ENCODE measurements at regions not wholly inside any gene's neighbourhood (a gene's known extent, or its start where the extent isn't known, plus 50 kb on each side); places are given as distances from the start of the nearest gene placed in this dataset.

DNA sequence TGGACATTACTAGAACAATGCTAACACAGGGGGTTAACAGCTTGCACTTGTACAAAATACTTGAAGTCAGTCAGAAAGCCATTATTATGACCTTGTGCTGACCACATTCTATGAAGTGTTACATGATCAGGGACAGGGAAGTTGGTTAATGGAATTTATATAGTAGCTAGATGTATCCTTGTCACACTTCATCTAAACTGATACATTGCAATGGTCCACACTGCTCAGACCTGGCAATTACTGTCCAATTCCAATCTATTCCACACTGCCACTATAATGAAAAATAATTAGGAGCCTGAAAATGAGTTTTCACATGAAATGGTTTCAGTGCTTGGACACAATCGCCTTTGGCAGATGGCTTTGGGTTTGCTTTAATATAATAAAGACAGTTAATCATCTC is 850.8 kb downstream of the EPHA7 start:
- no peaks in the 10 kb centered on the region for H3K4me1 Mint-ChIP-seq (ENCODE audit: low read depth in 2 of 2)
- DNase-seq (no peak), ATAC-seq (replicated peaks) (no peak)
- H3K4me3 Mint-ChIP-seq = no peak overlapping the region
- no peaks in the 10 kb centered on the region for H3K36me3 Mint-ChIP-seq (ENCODE audit: insufficient read depth)
- no peak overlapping the region for H3K27ac Mint-ChIP-seq
- H3K27me3 Mint-ChIP-seq = no peaks in the 10 kb centered on the region
- peaks cover 3 to 4% of the 10 kb centered on the region in 2 donors for H3K9me3 Mint-ChIP-seq

DNA sequence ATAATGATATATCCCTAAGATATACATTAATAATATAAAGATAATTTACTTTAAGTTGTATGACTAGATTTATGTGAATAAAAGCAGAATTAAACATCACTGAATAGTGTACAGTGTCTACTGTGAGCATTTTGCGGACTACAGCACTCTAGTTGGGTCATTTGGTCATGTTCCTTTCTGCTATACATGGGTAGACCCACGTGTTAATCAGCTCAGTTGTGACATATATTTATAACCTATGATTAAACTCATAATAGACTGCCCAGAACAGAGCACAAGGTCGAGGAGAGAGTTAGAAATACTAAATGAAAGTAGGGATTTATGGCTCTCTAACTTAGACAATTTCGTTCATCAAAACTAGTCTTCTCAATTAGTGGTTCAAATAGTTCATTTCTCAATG is 852.7 kb downstream of the EPHA7 start:
- Mint-ChIP-seq H3K9me3 (peaks cover 5 to 14% of the 10 kb centered on the region in 2 donors), H3K36me3 (ENCODE audit: insufficient read depth) (no peaks in the 10 kb centered on the region), H3K27me3 (no peaks in the 10 kb centered on the region)

DNA sequence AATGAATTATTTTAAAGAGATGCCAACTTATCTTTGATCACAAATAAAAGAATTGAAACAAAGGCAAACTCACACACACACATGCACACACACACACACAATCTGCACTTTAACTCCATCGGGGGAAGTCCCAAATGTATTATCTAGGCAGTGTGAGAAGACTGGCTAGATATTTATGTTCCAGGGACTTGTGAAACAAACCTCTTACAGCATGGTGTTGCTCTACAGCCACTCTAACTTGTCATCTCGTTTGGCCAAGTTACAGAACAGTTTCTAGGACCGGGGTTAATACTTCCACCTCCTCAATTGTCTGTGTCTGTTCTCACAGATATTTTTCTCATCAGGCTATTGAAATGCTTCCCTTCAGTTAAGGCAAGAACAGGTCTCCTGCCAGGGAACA is 855.0 kb downstream of the EPHA7 start:
- Mint-ChIP-seq H3K27me3 (no peaks in the 10 kb centered on the region), H3K4me3 (no peak overlapping the region)
- ATAC-seq (replicated peaks) = no peak

More for the DNA sequence above, 852.7 kb downstream of the EPHA7 start:
- no peak for ATAC-seq (replicated peaks)
- H3K27ac Mint-ChIP-seq = no peak overlapping the region
- DNase-seq = no peak
- H3K4me3 Mint-ChIP-seq = no peak overlapping the region
- no peaks in the 10 kb centered on the region for H3K4me1 Mint-ChIP-seq (ENCODE audit: low read depth in 2 of 2)

DNA sequence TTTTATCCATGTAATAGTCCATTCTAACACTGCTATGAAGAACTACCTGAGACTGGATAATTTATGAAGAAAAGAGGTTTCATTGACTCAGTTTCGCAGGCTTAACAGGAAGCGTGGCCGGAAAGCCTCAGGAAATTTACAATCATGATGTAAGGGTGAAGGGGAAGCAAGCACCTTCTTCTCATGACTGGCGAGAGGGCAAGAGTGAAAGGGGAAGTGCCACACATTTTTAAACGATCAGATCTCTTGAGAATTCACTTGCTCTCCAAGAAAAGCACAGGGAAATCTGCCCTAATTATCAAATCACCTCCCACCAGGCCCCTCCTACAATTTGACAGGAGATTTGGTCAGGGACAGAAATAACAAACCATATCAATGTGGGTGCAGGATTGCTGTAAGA is 859.7 kb downstream of the EPHA7 start:
- H3K9me3 Mint-ChIP-seq = peaks cover 5 to 14% of the 10 kb centered on the region in 2 donors
- ATAC-seq (replicated peaks) = no peak
- no peaks in the 10 kb centered on the region for H3K4me1 Mint-ChIP-seq (ENCODE audit: low read depth in 2 of 2)
- H3K27me3 Mint-ChIP-seq = no peaks in the 10 kb centered on the region
- no peak overlapping the region for H3K4me3 Mint-ChIP-seq
- no peak for DNase-seq
- no peaks in the 10 kb centered on the region for H3K36me3 Mint-ChIP-seq (ENCODE audit: insufficient read depth)
- H3K27ac Mint-ChIP-seq = no peak overlapping the region

More for the DNA sequence above, 855.0 kb downstream of the EPHA7 start:
- H3K9me3 Mint-ChIP-seq = peaks cover 5 to 14% of the 10 kb centered on the region in 2 donors
- H3K4me1 Mint-ChIP-seq (ENCODE audit: low read depth in 2 of 2) = no peaks in the 10 kb centered on the region
- H3K36me3 Mint-ChIP-seq (ENCODE audit: insufficient read depth) = no peaks in the 10 kb centered on the region
- H3K27ac Mint-ChIP-seq = no peak overlapping the region
- no peak for DNase-seq

DNA sequence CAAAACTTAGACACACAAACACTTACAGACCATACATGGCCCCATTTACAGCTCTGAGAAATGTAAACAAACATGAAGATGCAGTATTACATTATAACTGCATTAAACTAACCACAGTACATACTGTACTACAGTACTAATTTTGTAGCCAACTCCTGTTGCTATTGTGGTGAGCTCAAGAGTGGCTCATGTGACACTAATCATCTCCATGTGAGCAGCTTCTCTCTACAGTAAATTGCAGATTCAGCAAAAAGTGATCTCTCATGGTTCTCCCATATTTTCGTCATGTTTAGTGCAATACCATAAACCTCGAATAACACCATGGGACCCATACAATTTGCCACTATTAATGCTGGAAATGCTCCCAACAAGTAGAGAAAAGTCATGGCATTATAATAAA is 860.4 kb downstream of the EPHA7 start:
- no peak for DNase-seq
- Mint-ChIP-seq H3K4me3 (no peak overlapping the region), H3K9me3 (peaks cover 3 to 14% of the 10 kb centered on the region in 2 donors), H3K27ac (no peak overlapping the region), H3K4me1 (ENCODE audit: low read depth in 2 of 2) (no peaks in the 10 kb centered on the region), H3K36me3 (ENCODE audit: insufficient read depth) (no peaks in the 10 kb centered on the region), H3K27me3 (no peaks in the 10 kb centered on the region)
- no peak for ATAC-seq (replicated peaks)

DNA sequence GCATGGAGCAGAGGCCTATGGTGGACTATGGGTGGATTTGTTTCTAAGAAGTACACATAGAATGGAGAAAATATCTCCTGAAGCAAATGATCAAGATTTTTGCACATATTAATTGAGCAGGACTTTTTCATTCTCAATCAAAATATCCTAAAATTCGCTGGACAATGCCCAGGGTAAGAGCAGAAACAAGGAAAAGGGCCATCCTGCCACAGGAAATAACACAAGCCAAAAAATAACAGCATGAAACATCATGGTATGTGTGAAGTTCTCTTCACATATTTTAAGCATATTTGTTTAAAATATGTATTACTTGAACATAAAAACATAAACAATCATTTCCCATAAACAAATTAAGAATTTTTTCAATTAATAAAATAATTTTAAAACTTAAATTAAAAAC is 868.9 kb downstream of the EPHA7 start:
- Mint-ChIP-seq H3K4me3 (no peak overlapping the region), H3K9me3 (peaks cover 1 to 8% of the 10 kb centered on the region in 2 donors), H3K27me3 (no peaks in the 10 kb centered on the region), H3K27ac (no peak overlapping the region), H3K36me3 (ENCODE audit: insufficient read depth) (no peaks in the 10 kb centered on the region), H3K4me1 (ENCODE audit: low read depth in 2 of 2) (no peaks in the 10 kb centered on the region)
- DNase-seq (no peak), ATAC-seq (replicated peaks) (no peak)

DNA sequence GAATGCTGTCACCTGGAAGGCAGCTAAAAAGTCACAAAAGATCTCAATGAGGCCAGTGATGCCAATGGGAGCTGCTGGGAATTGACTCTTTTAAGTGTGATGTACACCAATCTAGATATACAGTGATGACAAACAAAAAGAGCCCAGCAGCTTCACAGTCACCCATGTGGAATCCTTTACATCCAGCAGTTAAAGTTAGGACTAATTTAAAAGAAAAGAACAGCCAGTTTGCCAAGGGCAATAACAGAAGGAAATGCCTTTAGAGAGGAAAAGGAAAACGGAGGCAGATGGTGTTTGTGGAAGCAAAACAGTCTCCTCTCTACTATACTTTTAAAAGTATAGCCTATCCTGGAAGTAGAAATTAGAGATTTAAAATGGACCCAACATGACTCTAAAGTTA is 873.5 kb downstream of the EPHA7 start:
- H3K36me3 Mint-ChIP-seq (ENCODE audit: insufficient read depth) = no peaks in the 10 kb centered on the region
- H3K4me3 Mint-ChIP-seq = no peak overlapping the region
- peaks cover 3 to 11% of the 10 kb centered on the region in 2 donors for H3K9me3 Mint-ChIP-seq
- ATAC-seq (replicated peaks) (no peak), DNase-seq (no peak)
- H3K27ac Mint-ChIP-seq = no peak overlapping the region
- H3K4me1 Mint-ChIP-seq (ENCODE audit: low read depth in 2 of 2) = no peaks in the 10 kb centered on the region
- H3K27me3 Mint-ChIP-seq = no peaks in the 10 kb centered on the region

DNA sequence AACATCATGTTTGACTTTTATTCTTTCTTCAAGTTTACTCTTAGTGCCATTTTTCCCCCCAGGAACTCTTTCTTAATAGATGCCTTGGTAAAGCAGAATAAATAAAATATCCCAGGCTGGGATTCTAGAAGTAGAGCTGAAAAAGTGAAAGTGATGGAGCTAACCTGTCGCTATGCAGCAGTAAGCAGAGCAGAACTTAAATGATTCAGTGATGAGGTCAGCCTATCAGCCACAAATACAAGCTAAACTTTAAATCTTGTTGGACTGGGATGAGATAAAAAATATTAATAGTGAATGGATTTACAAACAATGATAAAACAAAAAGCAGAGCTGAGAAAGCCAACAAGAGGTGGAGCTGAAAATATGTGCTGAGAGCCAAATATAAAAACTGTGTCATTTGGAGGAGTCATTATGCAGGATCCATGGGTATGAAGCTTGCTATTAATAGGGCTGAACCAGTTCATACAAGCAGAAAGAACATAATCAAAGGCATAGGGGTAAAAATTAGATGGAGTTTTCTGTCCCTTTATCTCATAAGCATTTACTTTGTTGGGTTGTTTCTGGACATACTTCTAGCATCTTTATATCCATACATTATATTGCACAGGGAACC is 877.8 kb downstream of the EPHA7 start:
- no peak overlapping the region for H3K4me3 Mint-ChIP-seq

DNA sequence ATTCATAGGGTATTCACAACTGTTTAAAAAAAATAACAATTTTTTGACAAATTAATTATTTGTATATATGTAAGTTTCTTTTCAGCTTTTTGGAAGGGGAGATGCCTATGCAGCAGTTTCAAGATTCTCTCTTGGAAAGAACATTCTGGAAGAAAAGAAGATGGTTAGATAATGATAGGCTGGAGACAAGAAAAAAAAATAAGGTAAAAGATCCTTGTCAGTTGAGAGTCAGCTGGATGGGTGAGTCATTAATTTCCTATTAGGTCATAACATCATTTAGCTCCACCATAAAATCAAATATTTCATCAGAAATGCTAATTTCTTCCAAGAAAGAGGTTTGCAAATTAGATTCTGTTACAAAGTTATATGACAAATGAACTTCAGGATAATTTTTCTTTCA is 880.4 kb downstream of the EPHA7 start:
- ATAC-seq (replicated peaks) = no peak
- Mint-ChIP-seq H3K4me1 (ENCODE audit: low read depth in 2 of 2) (no peaks in the 10 kb centered on the region), H3K27me3 (no peaks in the 10 kb centered on the region), H3K4me3 (no peak overlapping the region), H3K27ac (no peak overlapping the region), H3K9me3 (peaks cover 8 to 27% of the 10 kb centered on the region in 2 donors), H3K36me3 (ENCODE audit: insufficient read depth) (no peaks in the 10 kb centered on the region)
- no peak for DNase-seq

More for the DNA sequence above, 877.8 kb downstream of the EPHA7 start:
- H3K36me3 Mint-ChIP-seq (ENCODE audit: insufficient read depth) = no peaks in the 10 kb centered on the region
- no peaks in the 10 kb centered on the region for H3K27me3 Mint-ChIP-seq
- no peaks in the 10 kb centered on the region for H3K4me1 Mint-ChIP-seq (ENCODE audit: low read depth in 2 of 2)
- peaks cover 4 to 14% of the 10 kb centered on the region in 2 donors for H3K9me3 Mint-ChIP-seq
- no peak overlapping the region for H3K27ac Mint-ChIP-seq
- DNase-seq = no peak
- no peak for ATAC-seq (replicated peaks)

DNA sequence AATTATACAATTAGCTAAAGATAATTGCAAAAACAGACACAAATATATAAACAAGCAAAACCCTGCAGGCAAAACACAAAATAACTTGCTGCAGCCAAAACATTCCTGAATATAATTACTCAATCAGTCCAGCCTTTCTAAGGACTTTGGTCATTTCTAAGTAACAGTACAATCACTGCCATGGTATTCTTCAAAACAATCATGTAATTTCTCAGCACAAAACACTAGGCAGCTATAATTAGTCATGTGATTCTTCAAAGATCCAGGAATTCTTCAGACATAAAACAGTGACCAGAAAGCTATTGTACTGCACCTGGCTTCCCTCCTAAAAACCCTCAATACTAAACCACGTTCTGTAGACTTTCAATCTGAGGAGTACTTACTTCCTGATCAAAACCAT is 881.1 kb downstream of the EPHA7 start:
- DNase-seq (no peak), ATAC-seq (replicated peaks) (no peak)
- Mint-ChIP-seq H3K27me3 (no peaks in the 10 kb centered on the region), H3K9me3 (peaks cover 10 to 27% of the 10 kb centered on the region in 2 donors), H3K4me1 (ENCODE audit: low read depth in 2 of 2) (no peaks in the 10 kb centered on the region), H3K36me3 (ENCODE audit: insufficient read depth) (no peaks in the 10 kb centered on the region), H3K4me3 (no peak overlapping the region), H3K27ac (no peak overlapping the region)

DNA sequence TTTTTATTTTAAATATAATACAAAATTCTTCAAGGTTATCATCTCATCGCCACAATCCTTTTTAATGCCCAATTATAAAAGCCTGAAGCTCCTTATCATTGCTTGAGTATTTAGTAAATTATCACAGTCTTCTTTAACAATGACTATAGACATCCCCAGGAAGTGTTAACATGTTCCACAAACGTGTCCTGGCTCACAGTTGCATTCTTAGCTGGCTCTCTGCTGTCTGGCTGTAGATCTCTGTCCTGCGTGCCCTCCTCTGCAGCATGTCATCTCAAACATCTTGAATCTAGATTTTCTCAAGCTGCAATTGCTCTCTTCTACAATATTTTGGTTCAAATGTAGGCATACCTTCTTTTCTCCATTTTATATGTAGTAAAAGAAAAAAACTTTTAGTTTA is 885.2 kb downstream of the EPHA7 start:
- Mint-ChIP-seq H3K27me3 (no peaks in the 10 kb centered on the region), H3K9me3 (peaks cover 8 to 15% of the 10 kb centered on the region in 2 donors), H3K27ac (no peak overlapping the region), H3K4me3 (no peak overlapping the region), H3K4me1 (ENCODE audit: low read depth in 2 of 2) (no peaks in the 10 kb centered on the region), H3K36me3 (ENCODE audit: insufficient read depth) (no peaks in the 10 kb centered on the region)
- ATAC-seq (replicated peaks) = no peak
- no peak for DNase-seq

DNA sequence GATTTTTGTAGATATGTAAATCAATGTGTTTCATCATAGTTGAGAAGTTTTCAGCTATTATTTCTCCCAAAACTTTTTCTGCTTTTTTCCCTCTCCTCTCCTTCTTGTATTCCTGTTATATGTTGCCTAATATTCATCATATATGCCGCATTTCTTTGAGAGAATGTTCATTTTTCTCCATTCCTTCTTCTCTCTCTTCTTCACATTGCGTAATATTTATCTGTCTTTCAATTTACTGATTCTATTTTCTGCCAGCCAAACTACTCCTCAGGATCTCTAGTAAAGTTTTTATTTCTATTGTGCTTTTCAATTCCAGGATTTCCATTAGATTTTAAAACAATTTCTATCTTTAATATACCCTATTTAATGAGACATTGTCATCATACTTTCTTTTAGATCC is 896.8 kb downstream of the EPHA7 start:
- ATAC-seq (replicated peaks) = no peak
- Mint-ChIP-seq H3K27ac (no peak overlapping the region), H3K4me3 (no peak overlapping the region), H3K27me3 (no peaks in the 10 kb centered on the region), H3K4me1 (ENCODE audit: low read depth in 2 of 2) (no peaks in the 10 kb centered on the region), H3K9me3 (peaks cover 4 to 19% of the 10 kb centered on the region in 2 donors), H3K36me3 (ENCODE audit: insufficient read depth) (no peaks in the 10 kb centered on the region)
- no peak for DNase-seq

DNA sequence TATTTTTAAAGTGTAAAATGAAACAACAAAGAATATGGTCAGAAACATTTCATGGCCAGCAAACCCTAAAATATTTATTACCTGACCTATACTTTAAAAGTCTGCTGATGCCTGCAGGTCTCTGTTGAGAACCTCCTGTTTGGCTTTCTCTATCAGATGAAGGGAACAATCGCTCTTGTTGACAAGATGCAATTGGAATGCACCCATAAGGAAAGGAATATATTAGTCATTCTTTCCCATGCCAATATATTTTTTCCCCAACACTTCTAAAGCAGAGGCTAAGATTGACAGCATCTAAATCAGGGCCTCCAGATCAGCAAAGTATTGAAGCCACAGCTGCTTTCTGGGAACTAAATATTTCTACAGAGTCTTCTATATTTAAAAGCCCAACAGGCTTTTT is 897.8 kb downstream of the EPHA7 start:
- Mint-ChIP-seq H3K9me3 (peaks cover 4 to 12% of the 10 kb centered on the region in 2 donors), H3K36me3 (ENCODE audit: insufficient read depth) (no peaks in the 10 kb centered on the region), H3K27ac (no peak overlapping the region), H3K27me3 (no peaks in the 10 kb centered on the region), H3K4me3 (no peak overlapping the region), H3K4me1 (ENCODE audit: low read depth in 2 of 2) (no peaks in the 10 kb centered on the region)
- no peak for ATAC-seq (replicated peaks)
- no peak for DNase-seq

DNA sequence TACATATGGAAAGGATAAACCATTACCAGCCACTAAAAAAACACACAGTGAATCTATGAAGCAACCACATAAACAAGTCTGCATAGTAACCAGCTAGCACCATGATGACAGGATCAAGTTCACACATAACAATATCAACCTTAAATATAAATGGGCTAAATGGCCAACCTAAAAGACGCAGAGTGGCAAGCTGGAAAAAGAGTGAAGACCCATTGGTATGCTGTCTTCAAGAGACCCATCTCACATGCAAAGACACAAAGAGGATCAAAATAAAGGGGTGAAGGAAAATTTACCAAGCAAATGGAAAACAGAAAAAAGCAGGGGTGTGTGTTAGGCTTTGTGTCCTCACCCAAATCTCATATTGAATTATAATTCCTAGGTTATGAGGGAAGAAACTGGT is 909.2 kb downstream of the EPHA7 start:
- H3K9me3 Mint-ChIP-seq = peaks cover 6 to 16% of the 10 kb centered on the region in 2 donors
- no peaks in the 10 kb centered on the region for H3K27me3 Mint-ChIP-seq

DNA sequence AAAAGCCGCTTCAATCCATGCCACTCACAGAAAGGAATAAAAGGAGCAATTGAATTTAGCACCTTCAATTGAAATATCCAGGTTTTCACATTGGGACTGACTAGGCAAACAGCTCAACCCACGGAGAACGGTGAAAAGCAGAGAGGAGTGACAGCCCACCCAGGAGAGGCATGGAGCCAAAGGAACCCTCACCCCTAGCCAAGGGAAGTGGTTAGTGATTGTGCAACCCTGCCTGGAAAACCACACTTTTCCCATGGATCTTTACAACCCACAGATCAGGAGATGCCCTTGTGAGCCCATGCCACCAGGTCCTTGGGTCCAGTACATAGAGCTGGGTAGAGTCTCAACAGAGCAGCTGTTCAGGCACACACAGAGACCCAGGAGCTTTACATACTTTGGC is 911.8 kb downstream of the EPHA7 start:
- ATAC-seq (replicated peaks) = no peak
- no peak for DNase-seq
- no peak overlapping the region for H3K27ac Mint-ChIP-seq
- no peaks in the 10 kb centered on the region for H3K27me3 Mint-ChIP-seq
- H3K4me3 Mint-ChIP-seq = no peak overlapping the region
- H3K4me1 Mint-ChIP-seq (ENCODE audit: low read depth in 2 of 2) = no peaks in the 10 kb centered on the region
- H3K36me3 Mint-ChIP-seq (ENCODE audit: insufficient read depth) = no peaks in the 10 kb centered on the region
- H3K9me3 Mint-ChIP-seq = peaks cover 12 to 14% of the 10 kb centered on the region in 2 donors

More for the DNA sequence above, 909.2 kb downstream of the EPHA7 start:
- no peak for ATAC-seq (replicated peaks)
- H3K36me3 Mint-ChIP-seq (ENCODE audit: insufficient read depth) = no peaks in the 10 kb centered on the region
- H3K27ac Mint-ChIP-seq = no peak overlapping the region
- no peak for DNase-seq
- no peak overlapping the region for H3K4me3 Mint-ChIP-seq
- no peaks in the 10 kb centered on the region for H3K4me1 Mint-ChIP-seq (ENCODE audit: low read depth in 2 of 2)

Data from effector memory CD8-positive, alpha-beta T cell (primary cell).